HCT116 (cell line): ENCODE measurements at regions not wholly inside any gene's neighbourhood (a gene's known extent, or its start where the extent isn't known, plus 50 kb on each side); places are given as distances from the start of the nearest gene placed in this dataset.
"Not testable (repeated sequence)": the region's sequence is repeated elsewhere in the genome, so short reads cannot be mapped to it uniquely, and the experiment has no call there.

Experiments
- ATAC-seq: fragments of 200-7000 bp; cut with Tn5 transposase; 2 replicates; pipeline ENCODE4 v1.9.1; 2020; ENCODE audit warnings: mild to moderate bottlenecking, moderate library complexity
- BruUV-seq: library from RNA; stranded (reverse); fragments of 400-500 nt; replicated peaks from 2 replicates; lab custom pipeline; 2021; lab: Mats Ljungman, UMichigan
- CTCF ChIA-PET: fragments of 300-600 bp; sonication (Branson Sonifier 250); formaldehyde crosslinking; loops from one replicate; lab custom pipeline; 2021; ENCODE audit warnings: antibody characterized with exemption; lab: Charles Lee
- POLR2A ChIA-PET: fragments of 300-600, 350-600 bp; sonication (Branson Sonifier 250); formaldehyde crosslinking; loops from one replicate; lab custom pipeline; 2021; ENCODE audit warnings: antibody characterized with exemption; lab: Charles Lee
- RAD21 ChIA-PET, 2 experiments: fragments of 300-600 bp; sonication (Branson Sonifier 250); formaldehyde crosslinking; loops; one replicate each; lab custom pipeline; 2023; ENCODE audit warnings: low total read pairs in 2 of 2; ENCODE audit not compliant: uncharacterized antibody in 2 of 2, unreplicated experiment in 2 of 2, low non-redundant PET in 1 of 2; lab: Charles Lee
- DNase-seq: peaks from one replicate; pipeline ENCODE4 v3.0.0-alpha.2; 2010; ENCODE audit warnings: low read depth, low spot score
- H2AFZ ChIP-seq: fragments of 200-600 bp; shearing (Covaris generic), sonication (generic); 2 replicates; pipeline ENCODE4 v1.6.1; 2017; ENCODE audit warnings: low read depth, mixed run types, mixed read lengths, antibody characterized with exemption, low read length; ENCODE audit not compliant: poor library complexity, severe bottlenecking
- H3K27ac ChIP-seq: 2 replicates; pipeline ENCODE4 v1.5.1; 2012; ENCODE audit warnings: low read depth, low read length
- H3K27me3 ChIP-seq: fragments of 200-600 bp; sonication (generic); 2 replicates; pipeline ENCODE4 v1.6.1; 2016; ENCODE audit warnings: mixed run types, low read length, mixed read lengths; ENCODE audit not compliant: insufficient read depth
- H3K36me3 ChIP-seq, 2 experiments: fragments of 200-500 bp in 1 of 2; fragments of 200-600 bp in 1 of 2; sonication (Bioruptor generic) in 1 of 2; sonication (generic) in 1 of 2; 2 replicates each; pipeline versions ENCODE4 v1.5.1 to v1.6.1; 2014 to 2016; ENCODE audit warnings: low read length in 2 of 2, inconsistent platforms in 1 of 2, mixed read lengths in 1 of 2, mixed run types in 1 of 2; ENCODE audit not compliant: insufficient read depth in 2 of 2, control insufficient read depth in 1 of 2
- H3K4me1 ChIP-seq, 2 experiments: fragments of 200-600 bp in 1 of 2; sonication (generic) in 1 of 2; 2 replicates each; pipeline versions ENCODE4 v1.5.1 to v1.6.1; 2012 to 2017; ENCODE audit warnings: low read length in 2 of 2, inconsistent platforms in 1 of 2, mild to moderate bottlenecking in 1 of 2, mixed read lengths in 1 of 2, mixed run types in 1 of 2, moderate library complexity in 1 of 2; ENCODE audit not compliant: insufficient read depth in 2 of 2, control insufficient read depth in 1 of 2
- H3K4me2 ChIP-seq: fragments of 200-600 bp; sonication (generic); 2 replicates; pipeline ENCODE4 v1.6.1; 2017; ENCODE audit warnings: mixed run types, low read length, mixed read lengths
- H3K4me3 ChIP-seq, 2 experiments: fragments of 200-600 bp in 1 of 2; sonication (generic) in 1 of 2; replicated peaks in 1 of 2; 2 replicates each; pipeline ENCODE4 v1.5.1; 2011 to 2016; ENCODE audit warnings: low read length in 2 of 2, control low read depth in 1 of 2, low read depth in 1 of 2, mild to moderate bottlenecking in 1 of 2, mixed read lengths in 1 of 2, mixed run types in 1 of 2
- H3K79me2 ChIP-seq: fragments of 200-600 bp; sonication (generic); 2 replicates; pipeline ENCODE4 v1.6.1; 2017; ENCODE audit warnings: mild to moderate bottlenecking, mixed run types, low read length, moderate library complexity, mixed read lengths; ENCODE audit not compliant: insufficient read depth
- H3K9ac ChIP-seq: fragments of 200-600 bp; sonication (generic); 2 replicates; pipeline ENCODE4 v1.6.1; 2016; ENCODE audit warnings: low read length, mixed read lengths
- H3K9me2 ChIP-seq: fragments of 200-600 bp; sonication (generic), shearing (Covaris generic); 2 replicates; pipeline ENCODE4 v1.6.1; 2017; ENCODE audit warnings: mixed run types, mild to moderate bottlenecking, moderate library complexity; ENCODE audit not compliant: insufficient read depth
- H3K9me3 ChIP-seq, 2 experiments: fragments of 200-500 bp in 1 of 2; fragments of 200-600 bp in 1 of 2; sonication (Bioruptor generic) in 1 of 2; sonication (generic) in 1 of 2; 2 replicates each; pipeline ENCODE4 v1.6.1; 2014 to 2017; ENCODE audit warnings: low read length in 2 of 2, mixed read lengths in 2 of 2, inconsistent platforms in 1 of 2, low read depth in 1 of 2, mild to moderate bottlenecking in 1 of 2, mixed run types in 1 of 2, moderate library complexity in 1 of 2; ENCODE audit not compliant: control insufficient read depth in 1 of 2, insufficient read depth in 1 of 2
- H4K20me1 ChIP-seq: fragments of 200-600 bp; sonication (generic), shearing (Covaris generic); 2 replicates; pipeline ENCODE4 v1.6.1; 2017; ENCODE audit warnings: mixed run types, mild to moderate bottlenecking, moderate library complexity; ENCODE audit not compliant: insufficient read depth
- RAD21 ChIP-seq: IDR thresholded peaks from 2 replicates; pipeline ENCODE4 v1.6.1; 2012; ENCODE audit warnings: low read depth, mild to moderate bottlenecking
- intact Hi-C: fragments of 100-400 bp; cut with micrococcal nuclease; formaldehyde crosslinking; loops from 2 replicates; pipeline ENCODE4 v1.10.0; 2022
- TF ChIP-seq, protein P1 (sequence below), 3 experiments: fragments of 200-600 bp in 1 of 3; sonication (generic) in 1 of 3; IDR thresholded peaks in 2 of 3; conservative IDR thresholded peaks in 1 of 3; 2 replicates each; pipeline ENCODE4 v1.5.1; 2012 to 2017; ENCODE audit warnings: low read depth in 2 of 3, low read length in 2 of 3, antibody characterized with exemption in 1 of 3, borderline replicate concordance in 1 of 3, control low read depth in 1 of 3, mild to moderate bottlenecking in 1 of 3, mixed read lengths in 1 of 3, mixed run types in 1 of 3, moderate library complexity in 1 of 3; ENCODE audit not compliant: insufficient read depth in 1 of 3

DNA sequence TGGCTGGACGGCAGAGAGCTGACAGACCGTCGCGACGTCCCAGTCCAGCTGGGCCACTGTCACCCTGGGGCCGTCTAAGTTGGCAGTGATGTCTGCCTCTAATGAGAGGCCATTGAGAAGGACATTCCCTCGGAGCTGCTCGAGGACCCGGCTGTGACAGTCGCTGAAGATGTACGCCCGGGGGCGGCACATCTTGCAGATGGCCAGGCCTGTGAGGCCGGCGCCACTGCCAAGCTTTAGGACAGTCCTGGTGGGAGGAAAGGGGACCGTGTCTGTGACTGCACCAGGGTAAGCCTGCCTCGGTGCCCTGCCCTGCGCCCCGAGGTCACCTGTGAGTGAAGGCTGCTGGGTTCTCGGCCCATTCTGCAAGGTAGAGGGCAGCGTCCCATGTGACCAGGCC, 181.6 kb downstream of the ADRA2C start:
- RAD21 ChIA-PET, H3K27ac ChIP-seq, H3K9ac ChIP-seq, CTCF ChIA-PET, POLR2A ChIA-PET, H4K20me1 ChIP-seq, BruUV-seq, H3K79me2 ChIP-seq, H3K9me2 ChIP-seq, H3K4me1 ChIP-seq, H3K4me3 ChIP-seq, ATAC-seq, H3K9me3 ChIP-seq, H3K27me3 ChIP-seq, H3K36me3 ChIP-seq, H2AFZ ChIP-seq, DNase-seq, H3K4me2 ChIP-seq: not testable (repeated sequence)
- intact Hi-C loops: loop anchor here (10.0 kb wide), 1 partner anchor 153 kb away; no protein-coding TSS in a partner anchor

GRCh38 chr4:3948210-3948609, 182.0 kb downstream of the ADRA2C start:
- H3K27ac ChIP-seq, H3K4me1 ChIP-seq, RAD21 ChIA-PET, H3K79me2 ChIP-seq, POLR2A ChIA-PET, CTCF ChIA-PET, H3K9me3 ChIP-seq, ATAC-seq, H2AFZ ChIP-seq, H3K9ac ChIP-seq, H3K9me2 ChIP-seq, H3K4me3 ChIP-seq, H3K4me2 ChIP-seq, H3K27me3 ChIP-seq, H4K20me1 ChIP-seq, DNase-seq, BruUV-seq, H3K36me3 ChIP-seq: not testable (repeated sequence)
- intact Hi-C loops: loop anchor here (10.0 kb wide), 1 partner anchor 153 kb away; no protein-coding TSS in a partner anchor

- H4K20me1 ChIP-seq, H3K4me3 ChIP-seq, H3K9ac ChIP-seq, H3K9me3 ChIP-seq, ATAC-seq, H3K79me2 ChIP-seq, H3K36me3 ChIP-seq, H2AFZ ChIP-seq, H3K27ac ChIP-seq, BruUV-seq, RAD21 ChIA-PET, H3K4me2 ChIP-seq, H3K9me2 ChIP-seq, POLR2A ChIA-PET, H3K27me3 ChIP-seq, CTCF ChIA-PET: not testable (repeated sequence)
- H3K4me1 ChIP-seq: peaks cover 3 to 19% of the 10 kb centered on the region in 2 experiments; a peak in 3 of 4 replicates
- intact Hi-C loops: loop anchor here (10.0 kb wide), 1 partner anchor 155 kb away; no protein-coding TSS in a partner anchor
- peak; percentile 21 for DNase-seq
- TF ChIP-seq RAD21: peak; percentile 54
- TF ChIP-seq, protein P1, sequence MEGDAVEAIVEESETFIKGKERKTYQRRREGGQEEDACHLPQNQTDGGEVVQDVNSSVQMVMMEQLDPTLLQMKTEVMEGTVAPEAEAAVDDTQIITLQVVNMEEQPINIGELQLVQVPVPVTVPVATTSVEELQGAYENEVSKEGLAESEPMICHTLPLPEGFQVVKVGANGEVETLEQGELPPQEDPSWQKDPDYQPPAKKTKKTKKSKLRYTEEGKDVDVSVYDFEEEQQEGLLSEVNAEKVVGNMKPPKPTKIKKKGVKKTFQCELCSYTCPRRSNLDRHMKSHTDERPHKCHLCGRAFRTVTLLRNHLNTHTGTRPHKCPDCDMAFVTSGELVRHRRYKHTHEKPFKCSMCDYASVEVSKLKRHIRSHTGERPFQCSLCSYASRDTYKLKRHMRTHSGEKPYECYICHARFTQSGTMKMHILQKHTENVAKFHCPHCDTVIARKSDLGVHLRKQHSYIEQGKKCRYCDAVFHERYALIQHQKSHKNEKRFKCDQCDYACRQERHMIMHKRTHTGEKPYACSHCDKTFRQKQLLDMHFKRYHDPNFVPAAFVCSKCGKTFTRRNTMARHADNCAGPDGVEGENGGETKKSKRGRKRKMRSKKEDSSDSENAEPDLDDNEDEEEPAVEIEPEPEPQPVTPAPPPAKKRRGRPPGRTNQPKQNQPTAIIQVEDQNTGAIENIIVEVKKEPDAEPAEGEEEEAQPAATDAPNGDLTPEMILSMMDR (IDR thresholded peaks at IDR 0.05 in 2 of 3, conservative IDR thresholded peaks at IDR 0.05 in 1 of 3; ENCODE audit: borderline replicate concordance in 1 of 3, insufficient read depth in 1 of 3, low read depth in 2 of 3, low read length in 2 of 3): peak; percentile 39 to 63 (median 43); a peak in 5 of 6 replicates
Observed at GRCh38 chr4:3949916-3950315, 183.7 kb downstream of the ADRA2C start.

DNA sequence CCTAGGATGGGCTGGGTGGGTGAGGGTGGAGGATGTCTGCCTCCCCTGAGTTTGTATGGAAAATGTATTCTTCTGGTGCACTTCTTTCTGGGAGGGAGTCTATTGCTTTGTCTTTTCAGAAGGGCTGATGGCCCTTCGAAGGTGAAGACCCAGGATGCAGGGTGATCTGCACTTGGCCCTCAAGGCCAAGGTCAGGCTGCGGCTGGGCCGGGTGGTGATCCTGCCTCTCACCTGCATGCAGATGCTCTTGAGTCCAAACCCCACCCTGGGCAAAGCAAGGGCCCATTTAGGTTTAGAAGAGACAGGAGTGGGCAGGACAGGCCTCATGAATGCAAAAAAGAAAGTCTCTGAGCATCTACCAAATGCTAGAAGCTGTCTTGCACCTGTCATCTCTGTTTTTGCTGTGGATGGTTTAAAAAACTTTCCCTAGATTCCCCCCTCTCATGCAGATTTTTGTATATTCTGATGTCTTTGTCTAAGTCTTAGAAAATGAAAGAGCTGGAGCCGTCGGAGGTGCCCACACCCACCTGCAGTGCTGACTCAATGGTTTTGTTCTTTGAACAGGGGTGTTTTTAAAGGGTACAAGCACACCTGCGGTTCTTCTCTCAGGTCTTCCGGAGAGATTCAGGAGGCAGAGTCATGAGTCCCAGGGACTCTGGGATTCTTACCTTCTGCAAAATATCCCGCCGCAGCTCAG, 186.4 kb downstream of the ADRA2C start:
- intact Hi-C loops, H3K9me3 ChIP-seq, H3K36me3 ChIP-seq, CTCF ChIA-PET, H3K27me3 ChIP-seq, H3K9ac ChIP-seq, BruUV-seq, ATAC-seq, H4K20me1 ChIP-seq, H3K79me2 ChIP-seq, DNase-seq, H3K4me3 ChIP-seq, H3K9me2 ChIP-seq, RAD21 ChIA-PET, H2AFZ ChIP-seq, POLR2A ChIA-PET: not testable (repeated sequence)
- Histone ChIP-seq H3K4me2 (peak overlapping the region; percentile 89), H3K27ac (0 out of 2 replicates have a peak overlapping the region, but pooled peaks have one; percentile 10), H3K4me1 (peaks cover 3 to 19% of the 10 kb centered on the region in 2 experiments; a peak in 3 of 4 replicates)
